ENCODE measurements at regions not wholly inside any gene's neighbourhood (a gene's known extent, or its start where the extent isn't known, plus 50 kb on each side); places are given as distances from the start of the nearest gene placed in this dataset.

DNA sequence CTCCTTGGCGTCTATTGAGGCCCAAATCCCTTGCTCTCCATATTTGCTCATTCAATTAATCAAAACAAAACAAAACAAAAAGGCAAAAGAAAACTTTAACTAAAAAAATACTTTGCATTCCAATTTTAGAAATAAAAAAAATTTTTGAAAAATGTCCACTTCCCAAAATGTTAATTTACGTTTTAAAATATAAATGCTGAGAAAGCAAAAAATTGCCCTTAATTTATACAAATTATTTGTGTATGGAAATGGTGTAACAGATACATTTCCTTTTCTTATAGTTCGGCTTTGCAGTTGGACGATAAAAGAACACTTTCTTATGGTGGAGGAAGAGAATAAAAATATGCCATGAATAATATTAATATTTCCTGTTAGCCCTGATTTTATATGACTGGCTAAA is 652.8 kb upstream of the PFKP start:
- TF ChIP-seq, protein P1, sequence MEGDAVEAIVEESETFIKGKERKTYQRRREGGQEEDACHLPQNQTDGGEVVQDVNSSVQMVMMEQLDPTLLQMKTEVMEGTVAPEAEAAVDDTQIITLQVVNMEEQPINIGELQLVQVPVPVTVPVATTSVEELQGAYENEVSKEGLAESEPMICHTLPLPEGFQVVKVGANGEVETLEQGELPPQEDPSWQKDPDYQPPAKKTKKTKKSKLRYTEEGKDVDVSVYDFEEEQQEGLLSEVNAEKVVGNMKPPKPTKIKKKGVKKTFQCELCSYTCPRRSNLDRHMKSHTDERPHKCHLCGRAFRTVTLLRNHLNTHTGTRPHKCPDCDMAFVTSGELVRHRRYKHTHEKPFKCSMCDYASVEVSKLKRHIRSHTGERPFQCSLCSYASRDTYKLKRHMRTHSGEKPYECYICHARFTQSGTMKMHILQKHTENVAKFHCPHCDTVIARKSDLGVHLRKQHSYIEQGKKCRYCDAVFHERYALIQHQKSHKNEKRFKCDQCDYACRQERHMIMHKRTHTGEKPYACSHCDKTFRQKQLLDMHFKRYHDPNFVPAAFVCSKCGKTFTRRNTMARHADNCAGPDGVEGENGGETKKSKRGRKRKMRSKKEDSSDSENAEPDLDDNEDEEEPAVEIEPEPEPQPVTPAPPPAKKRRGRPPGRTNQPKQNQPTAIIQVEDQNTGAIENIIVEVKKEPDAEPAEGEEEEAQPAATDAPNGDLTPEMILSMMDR (IDR thresholded peaks at IDR 0.05) = no peak
- no peak for TF ChIP-seq EZH2 (IDR thresholded peaks at IDR 0.05)
